Omental fat pad (tissue), 3 donors: ENCODE measurements at regions not wholly inside any gene's neighbourhood (a gene's known extent, or its start where the extent isn't known, plus 50 kb on each side); places are given as distances from the start of the nearest gene placed in this dataset.

ENCODE experiments used
- ATAC-seq: fragments of 150-250 bp; one replicate; pipeline ENCODE4 v1.9.1; 2016; ENCODE audit warnings: mild to moderate bottlenecking, moderate library complexity; ENCODE audit not compliant: low FRiP score
- DNase-seq: peaks from one replicate; pipeline ENCODE4 v3.0.0-alpha.2; 2019; ENCODE audit warnings: low spot score
- TF ChIP-seq, protein P1 (sequence below), 3 donors: fragments of 450-650 bp; IDR thresholded peaks; one replicate each; pipeline ENCODE4 v1.5.1; 2016 to 2017; ENCODE audit warnings: antibody characterized with exemption in 3 of 3, mild to moderate bottlenecking in 3 of 3, moderate library complexity in 2 of 3

DNA sequence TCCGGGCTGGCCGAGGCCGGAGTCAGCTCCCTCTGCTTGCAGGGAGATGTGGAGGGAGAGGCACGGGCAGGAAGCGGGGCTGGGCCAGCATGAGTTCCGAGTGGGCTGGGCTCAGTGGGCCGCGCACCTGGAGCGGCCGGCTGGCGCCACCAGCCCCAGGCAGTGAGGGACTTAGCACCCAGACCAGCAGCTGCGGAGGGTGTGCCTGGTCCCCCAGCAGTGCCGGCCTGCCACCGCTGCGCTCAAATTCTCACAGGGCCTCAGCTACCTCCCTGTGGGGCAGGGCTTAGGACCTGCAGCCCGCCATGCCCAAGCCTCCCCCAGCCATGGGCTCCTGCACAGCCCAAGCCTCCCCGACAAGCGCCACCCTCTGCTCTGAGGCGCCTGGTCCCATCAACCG, 700.3 kb downstream of the DNAH5 start:
- TF ChIP-seq, protein P1, sequence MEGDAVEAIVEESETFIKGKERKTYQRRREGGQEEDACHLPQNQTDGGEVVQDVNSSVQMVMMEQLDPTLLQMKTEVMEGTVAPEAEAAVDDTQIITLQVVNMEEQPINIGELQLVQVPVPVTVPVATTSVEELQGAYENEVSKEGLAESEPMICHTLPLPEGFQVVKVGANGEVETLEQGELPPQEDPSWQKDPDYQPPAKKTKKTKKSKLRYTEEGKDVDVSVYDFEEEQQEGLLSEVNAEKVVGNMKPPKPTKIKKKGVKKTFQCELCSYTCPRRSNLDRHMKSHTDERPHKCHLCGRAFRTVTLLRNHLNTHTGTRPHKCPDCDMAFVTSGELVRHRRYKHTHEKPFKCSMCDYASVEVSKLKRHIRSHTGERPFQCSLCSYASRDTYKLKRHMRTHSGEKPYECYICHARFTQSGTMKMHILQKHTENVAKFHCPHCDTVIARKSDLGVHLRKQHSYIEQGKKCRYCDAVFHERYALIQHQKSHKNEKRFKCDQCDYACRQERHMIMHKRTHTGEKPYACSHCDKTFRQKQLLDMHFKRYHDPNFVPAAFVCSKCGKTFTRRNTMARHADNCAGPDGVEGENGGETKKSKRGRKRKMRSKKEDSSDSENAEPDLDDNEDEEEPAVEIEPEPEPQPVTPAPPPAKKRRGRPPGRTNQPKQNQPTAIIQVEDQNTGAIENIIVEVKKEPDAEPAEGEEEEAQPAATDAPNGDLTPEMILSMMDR (IDR thresholded peaks at IDR 0.05), result no peak
- DNase-seq (no peak), ATAC-seq (no peak)

DNA sequence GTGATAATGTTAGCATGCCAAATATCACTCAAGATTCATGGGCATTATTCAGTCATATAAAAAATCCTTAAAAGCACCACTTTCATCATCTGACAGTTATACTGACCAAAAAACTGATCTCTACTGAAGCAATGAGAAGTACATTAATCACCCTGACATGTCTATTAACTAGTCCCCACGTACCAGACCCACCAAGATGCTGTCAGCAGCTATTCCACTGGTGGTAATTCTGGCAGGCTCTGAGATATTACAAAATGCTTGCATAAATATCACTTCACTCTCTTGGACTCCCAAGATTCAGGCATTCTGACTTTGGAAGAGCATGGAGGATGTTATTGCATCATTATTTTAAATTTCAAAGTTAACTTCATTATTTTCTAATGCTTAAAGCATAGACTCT, 717.0 kb downstream of the DNAH5 start:
- ATAC-seq (no peak), DNase-seq (no peak)
- TF ChIP-seq, protein P1 (IDR thresholded peaks at IDR 0.05), result no peak

DNA sequence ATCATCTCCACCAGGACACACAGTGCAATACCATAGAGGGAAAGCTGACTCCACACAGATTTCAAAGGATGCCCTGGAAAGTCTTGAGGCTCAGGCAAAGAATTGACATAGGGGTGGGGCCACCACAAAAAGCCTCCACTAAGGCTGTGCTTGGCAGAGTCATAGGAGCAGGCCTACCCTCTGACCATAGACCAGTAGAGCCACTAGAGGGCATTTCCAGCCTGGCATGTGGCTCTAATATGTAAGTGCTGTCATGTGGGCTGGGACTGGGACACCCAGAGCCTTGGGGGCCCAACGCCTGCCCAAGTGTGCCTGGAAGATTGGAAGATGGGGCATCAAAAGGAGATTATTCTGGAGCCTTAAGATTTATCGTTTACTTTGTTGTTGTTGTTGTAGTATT, 726.0 kb downstream of the DNAH5 start:
- ATAC-seq (no peak), DNase-seq (no peak)
- TF ChIP-seq, protein P1 (IDR thresholded peaks at IDR 0.05), result no peak

DNA sequence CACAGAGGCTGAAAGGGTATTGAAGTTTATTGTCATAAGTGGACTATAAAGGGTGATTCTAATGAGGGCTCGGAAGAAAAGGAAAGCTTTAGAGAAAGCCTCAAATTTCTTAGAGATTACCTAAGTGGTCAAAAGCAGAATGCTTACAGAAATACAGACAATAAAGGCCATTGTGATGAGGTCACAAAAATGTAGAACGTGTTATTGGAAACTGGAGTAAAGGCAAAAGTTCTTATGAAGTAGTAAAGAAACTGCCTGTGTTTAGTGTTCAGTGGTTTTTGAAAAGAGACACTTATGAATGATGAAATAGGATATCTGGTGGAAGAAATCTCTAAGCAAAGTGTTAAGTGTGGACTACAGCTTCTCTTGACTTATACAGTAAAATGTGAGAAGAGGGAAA, 726.9 kb downstream of the DNAH5 start:
- ATAC-seq (no peak), DNase-seq (no peak)
- TF ChIP-seq, protein P1 (IDR thresholded peaks at IDR 0.05), result no peak

DNA sequence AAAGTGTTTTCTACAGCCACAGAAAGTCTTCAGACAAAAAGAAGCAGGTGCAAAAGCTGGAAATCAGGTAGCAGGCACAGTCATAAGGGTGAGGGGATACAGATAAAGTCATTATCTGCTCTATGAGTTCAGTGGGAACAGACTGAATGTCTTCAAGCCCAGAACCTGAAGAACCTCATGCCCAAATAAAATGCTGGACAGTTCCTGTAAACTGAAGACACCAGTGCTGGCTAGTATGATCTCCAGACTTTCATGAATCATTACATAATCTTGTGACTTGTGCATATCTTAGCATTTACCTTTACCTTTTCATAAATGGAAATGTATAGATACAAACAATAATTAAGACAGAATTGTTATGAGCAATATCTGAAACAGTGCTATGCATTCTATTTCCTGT, 728.7 kb downstream of the DNAH5 start:
- TF ChIP-seq, protein P1 (IDR thresholded peaks at IDR 0.05), result no peak
- no peak for DNase-seq
- ATAC-seq, result no peak

DNA sequence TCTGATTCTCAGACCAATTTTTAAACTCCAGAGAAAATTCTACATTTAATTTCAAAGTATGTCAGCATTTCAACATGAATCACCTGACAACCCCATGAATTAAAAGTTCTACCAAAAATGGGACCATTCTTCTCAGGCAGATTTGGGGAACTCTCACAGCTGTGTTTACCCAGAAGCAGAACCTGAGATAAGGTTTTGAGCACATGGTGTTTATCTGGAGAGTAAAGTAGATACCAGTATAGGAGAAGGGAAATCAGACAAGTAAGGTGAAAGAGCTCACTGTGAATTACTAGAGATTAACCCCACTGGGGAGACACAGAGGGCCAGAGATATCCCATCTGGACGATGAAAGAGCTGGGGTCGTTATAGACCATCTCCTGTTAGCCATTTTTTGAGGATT, 729.1 kb downstream of the DNAH5 start:
- no peak for ATAC-seq
- TF ChIP-seq, protein P1 (IDR thresholded peaks at IDR 0.05), result no peak

DNA sequence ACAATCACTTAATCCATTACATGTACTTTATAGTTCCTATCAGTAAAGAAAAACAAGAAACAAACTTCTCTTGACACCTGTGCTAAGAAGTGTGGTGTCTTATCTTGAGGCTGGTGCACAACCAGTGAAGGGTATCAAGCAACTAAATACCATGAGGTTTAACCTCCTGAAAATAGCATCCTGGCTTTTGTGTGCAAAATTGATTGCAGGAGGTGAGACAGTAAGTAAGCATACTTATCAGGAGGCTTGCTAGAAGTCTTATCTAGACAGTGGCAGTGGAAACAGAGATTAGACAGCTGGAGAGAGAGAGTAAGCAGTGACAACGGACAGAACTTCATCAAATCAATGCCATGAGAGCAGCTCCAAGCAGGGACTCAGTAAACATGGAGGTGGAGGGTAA, 730.3 kb downstream of the DNAH5 start:
- TF ChIP-seq, protein P1 (IDR thresholded peaks at IDR 0.05), result no peak
- no peak for ATAC-seq
- DNase-seq, result no peak

More for the DNA sequence above, 729.1 kb downstream of the DNAH5 start:
- no peak for DNase-seq
